GM12873 (cell line): ENCODE measurements at regions not wholly inside any gene's neighbourhood (a gene's known extent, or its start where the extent isn't known, plus 50 kb on each side); places are given as distances from the start of the nearest gene placed in this dataset.

ENCODE experiments used
- CTCF ChIP-seq: IDR thresholded peaks from 2 replicates; pipeline ENCODE4 v1.5.1; 2012; ENCODE audit warnings: low read depth, mild to moderate bottlenecking, moderate library complexity, low read length, control low read depth; ENCODE audit not compliant: insufficient read depth; ENCODE audit errors: missing control alignments

- TF ChIP-seq CTCF = no peak
Measured at GRCh38 chr3:106030627-106030963, 161.8 kb upstream of the CBLB start.

GRCh38 chr3:106032479-106032878, 163.7 kb upstream of the CBLB start:
- no peak for TF ChIP-seq CTCF

GRCh38 chr3:106033654-106034053, 164.8 kb upstream of the CBLB start:
- no peak for TF ChIP-seq CTCF

- TF ChIP-seq CTCF = no peak
Measured at GRCh38 chr3:106034313-106034712, 165.5 kb upstream of the CBLB start.

GRCh38 chr3:106035619-106036018, 166.8 kb upstream of the CBLB start:
- no peak for TF ChIP-seq CTCF

- TF ChIP-seq CTCF = no peak
Measured at GRCh38 chr3:106036696-106037095, 167.9 kb upstream of the CBLB start.

GRCh38 chr3:106047221-106047620, 178.4 kb upstream of the CBLB start:
- no peak for TF ChIP-seq CTCF
